ENCODE measurements at regions not wholly inside any gene's neighbourhood (a gene's known extent, or its start where the extent isn't known, plus 50 kb on each side); places are given as distances from the start of the nearest gene placed in this dataset.

- no peak for DNase-seq (ENCODE audit: low read depth, low spot score)
- in situ Hi-C loops (cut with HindIII; ENCODE audit: low sequenced_read_pairs) = no loop called here
- TF ChIP-seq CTCF (IDR thresholded peaks at IDR 0.05; ENCODE audit: low read depth, low read length) = no peak
- no peak overlapping the region for H3K4me3 ChIP-seq (ENCODE audit: low read depth, low read length)
Measured at GRCh38 chr11:109153836-109154235, 268.2 kb upstream of the C11orf87 start.

- TF ChIP-seq CTCF (IDR thresholded peaks at IDR 0.05; ENCODE audit: low read depth, low read length) = no peak
- DNase-seq (ENCODE audit: low read depth, low spot score) = no peak
- H3K4me3 ChIP-seq (ENCODE audit: low read depth, low read length) = no peak overlapping the region
- in situ Hi-C loops (cut with HindIII; ENCODE audit: low sequenced_read_pairs) = no loop called here
Measured at GRCh38 chr11:109155291-109155690, 266.7 kb upstream of the C11orf87 start.

GRCh38 chr11:109165035-109165434 is 257.0 kb upstream of the C11orf87 start:
- H3K4me3 ChIP-seq (ENCODE audit: low read depth, low read length) = no peak overlapping the region
- TF ChIP-seq CTCF (IDR thresholded peaks at IDR 0.05; ENCODE audit: low read depth, low read length) = no peak
- DNase-seq (ENCODE audit: low read depth, low spot score) = no peak
- in situ Hi-C loops (cut with HindIII; ENCODE audit: low sequenced_read_pairs) = no loop called here

- in situ Hi-C loops (cut with HindIII; ENCODE audit: low sequenced_read_pairs) = no loop called here
- no peak for DNase-seq (ENCODE audit: low read depth, low spot score)
- TF ChIP-seq CTCF (IDR thresholded peaks at IDR 0.05; ENCODE audit: low read depth, low read length) = no peak
- no peak overlapping the region for H3K4me3 ChIP-seq (ENCODE audit: low read depth, low read length)
Measured at GRCh38 chr11:109166441-109166840, 255.5 kb upstream of the C11orf87 start.

GRCh38 chr11:109173504-109173903 is 248.5 kb upstream of the C11orf87 start:
- H3K4me3 ChIP-seq (ENCODE audit: low read depth, low read length) = no peak overlapping the region
- no peak for DNase-seq (ENCODE audit: low read depth, low spot score)
- TF ChIP-seq CTCF (IDR thresholded peaks at IDR 0.05; ENCODE audit: low read depth, low read length) = no peak
- in situ Hi-C loops (cut with HindIII; ENCODE audit: low sequenced_read_pairs) = no loop called here

- in situ Hi-C loops (cut with HindIII; ENCODE audit: low sequenced_read_pairs) = no loop called here
- TF ChIP-seq CTCF (IDR thresholded peaks at IDR 0.05; ENCODE audit: low read depth, low read length) = no peak
- no peak overlapping the region for H3K4me3 ChIP-seq (ENCODE audit: low read depth, low read length)
- no peak for DNase-seq (ENCODE audit: low read depth, low spot score)
Measured at GRCh38 chr11:109184376-109184775, 237.6 kb upstream of the C11orf87 start.

GRCh38 chr11:109192864-109193263 is 229.1 kb upstream of the C11orf87 start:
- no peak for TF ChIP-seq CTCF (IDR thresholded peaks at IDR 0.05; ENCODE audit: low read depth, low read length)
- no peak for DNase-seq (ENCODE audit: low read depth, low spot score)
- in situ Hi-C loops (cut with HindIII; ENCODE audit: low sequenced_read_pairs) = no loop called here
- no peak overlapping the region for H3K4me3 ChIP-seq (ENCODE audit: low read depth, low read length)
